ENCODE measurements at regions not wholly inside any gene's neighbourhood (a gene's known extent, or its start where the extent isn't known, plus 50 kb on each side); places are given as distances from the start of the nearest gene placed in this dataset.
A peak's percentile ranks its signal among the peaks of the same experiment; 100 is the strongest.
"Not testable (repeated sequence)": the region's sequence is repeated elsewhere in the genome, so short reads cannot be mapped to it uniquely, and the experiment has no call there.

GRCh38 chr12:84463741-84464495 is 448.7 kb downstream of the SLC6A15 start:
- DNase-seq = no peak

DNA sequence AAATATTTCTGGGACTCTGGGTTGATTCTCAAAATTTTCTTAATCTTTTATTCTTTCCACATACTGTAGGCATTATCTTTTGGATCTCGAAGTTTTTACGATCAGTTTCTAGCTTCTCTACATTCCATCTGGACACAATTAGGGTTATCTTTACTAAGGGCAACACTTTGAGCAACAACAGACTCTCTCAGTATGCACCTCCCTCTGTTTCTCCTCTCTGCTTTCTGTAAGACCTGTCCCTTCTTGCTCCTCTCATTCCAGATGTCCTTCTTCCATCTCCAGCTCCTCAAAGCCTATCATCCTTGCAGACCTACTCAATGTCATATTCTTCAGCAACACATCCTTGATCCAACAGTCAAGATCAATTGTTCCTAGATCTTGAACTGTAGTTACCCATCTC is 457.0 kb downstream of the SLC6A15 start:
- in situ Hi-C loops (cut with HindIII; ENCODE audit: low pct_ligation_motif_present, low pct_unique_long_range_greater_than_20kb, low sequenced_read_pairs) = no loop called here
- DNase-seq = no peak

More at GRCh38 chr12:84463741-84464495, 448.7 kb downstream of the SLC6A15 start:
- in situ Hi-C loops (cut with HindIII; ENCODE audit: low pct_ligation_motif_present, low pct_unique_long_range_greater_than_20kb, low sequenced_read_pairs) = no loop called here

- in situ Hi-C loops (cut with HindIII; ENCODE audit: low pct_ligation_motif_present, low pct_unique_long_range_greater_than_20kb, low sequenced_read_pairs); DNase-seq: not testable (repeated sequence)
Observed at GRCh38 chr12:84446478-84446877, 466.1 kb downstream of the SLC6A15 start.

GRCh38 chr12:84436134-84436533 is 476.5 kb downstream of the SLC6A15 start:
- in situ Hi-C loops (cut with HindIII; ENCODE audit: low pct_ligation_motif_present, low pct_unique_long_range_greater_than_20kb, low sequenced_read_pairs) = no loop called here
- no peak for DNase-seq

DNA sequence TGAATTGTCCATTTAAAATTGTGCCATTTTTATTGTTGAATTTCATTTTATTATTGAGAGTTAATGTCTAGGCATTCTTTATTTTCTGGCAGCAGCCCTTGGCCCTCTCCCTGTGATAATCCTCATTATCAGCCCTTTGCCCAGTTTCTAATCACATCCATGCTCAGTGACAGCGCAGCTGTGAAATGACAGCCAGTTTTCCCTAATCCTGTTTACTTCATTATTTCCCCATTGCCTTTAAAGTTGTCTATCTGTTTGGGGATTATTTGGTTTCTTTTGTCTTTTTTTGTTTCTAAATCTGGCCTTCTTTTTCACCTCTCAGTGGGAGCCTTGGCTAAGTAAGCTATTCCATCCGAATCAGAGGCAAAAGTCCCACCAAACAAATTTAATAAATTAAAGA is 476.9 kb downstream of the SLC6A15 start:
- in situ Hi-C loops (cut with HindIII; ENCODE audit: low pct_ligation_motif_present, low pct_unique_long_range_greater_than_20kb, low sequenced_read_pairs) = no loop called here
- DNase-seq = no peak

GRCh38 chr12:84422340-84422739 is 490.3 kb downstream of the SLC6A15 start:
- in situ Hi-C loops (cut with HindIII; ENCODE audit: low pct_ligation_motif_present, low pct_unique_long_range_greater_than_20kb, low sequenced_read_pairs) = no loop called here
- no peak for DNase-seq

DNA sequence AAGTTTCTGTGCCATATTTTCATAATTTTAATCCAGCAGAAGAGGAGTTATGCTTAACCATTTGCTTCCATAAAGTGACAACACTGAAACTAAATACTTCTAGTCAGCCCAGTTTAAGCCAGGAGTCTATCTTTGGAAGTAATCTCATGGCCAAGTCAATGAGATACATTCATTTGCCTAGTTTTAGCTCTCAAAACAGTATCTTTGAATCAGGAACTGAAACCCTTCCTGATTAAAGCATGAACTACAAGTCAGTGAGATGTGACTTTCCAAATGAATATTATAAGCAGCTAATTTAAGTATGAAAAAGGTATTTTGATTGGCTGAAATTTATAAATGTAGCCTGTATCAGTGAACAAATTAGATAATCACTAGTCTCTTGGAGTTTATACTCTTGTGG is 491.5 kb downstream of the SLC6A15 start:
- no peak for DNase-seq
- in situ Hi-C loops (cut with HindIII; ENCODE audit: low pct_ligation_motif_present, low pct_unique_long_range_greater_than_20kb, low sequenced_read_pairs) = no loop called here

GRCh38 chr12:84416626-84417025 is 496.0 kb downstream of the SLC6A15 start:
- no peak for DNase-seq
- in situ Hi-C loops (cut with HindIII; ENCODE audit: low pct_ligation_motif_present, low pct_unique_long_range_greater_than_20kb, low sequenced_read_pairs) = no loop called here

- no peak for DNase-seq
Observed at GRCh38 chr12:84415946-84416345, 496.7 kb downstream of the SLC6A15 start.

GRCh38 chr12:84413656-84414055 is 498.9 kb downstream of the SLC6A15 start:
- DNase-seq = no peak
- in situ Hi-C loops (cut with HindIII; ENCODE audit: low pct_ligation_motif_present, low pct_unique_long_range_greater_than_20kb, low sequenced_read_pairs) = no loop called here

More at GRCh38 chr12:84415946-84416345, 496.7 kb downstream of the SLC6A15 start:
- in situ Hi-C loops (cut with HindIII; ENCODE audit: low pct_ligation_motif_present, low pct_unique_long_range_greater_than_20kb, low sequenced_read_pairs) = no loop called here

GRCh38 chr12:84412226-84412625 is 500.4 kb downstream of the SLC6A15 start:
- in situ Hi-C loops (cut with HindIII; ENCODE audit: low pct_ligation_motif_present, low pct_unique_long_range_greater_than_20kb, low sequenced_read_pairs) = no loop called here
- no peak for DNase-seq

- DNase-seq = no peak
- in situ Hi-C loops (cut with HindIII; ENCODE audit: low pct_ligation_motif_present, low pct_unique_long_range_greater_than_20kb, low sequenced_read_pairs) = no loop called here
Observed at GRCh38 chr12:84411031-84411430, 501.6 kb downstream of the SLC6A15 start.

- in situ Hi-C loops (cut with HindIII; ENCODE audit: low pct_ligation_motif_present, low pct_unique_long_range_greater_than_20kb, low sequenced_read_pairs) = no loop called here
Observed at GRCh38 chr12:84408936-84409335, 503.7 kb downstream of the SLC6A15 start.

DNA sequence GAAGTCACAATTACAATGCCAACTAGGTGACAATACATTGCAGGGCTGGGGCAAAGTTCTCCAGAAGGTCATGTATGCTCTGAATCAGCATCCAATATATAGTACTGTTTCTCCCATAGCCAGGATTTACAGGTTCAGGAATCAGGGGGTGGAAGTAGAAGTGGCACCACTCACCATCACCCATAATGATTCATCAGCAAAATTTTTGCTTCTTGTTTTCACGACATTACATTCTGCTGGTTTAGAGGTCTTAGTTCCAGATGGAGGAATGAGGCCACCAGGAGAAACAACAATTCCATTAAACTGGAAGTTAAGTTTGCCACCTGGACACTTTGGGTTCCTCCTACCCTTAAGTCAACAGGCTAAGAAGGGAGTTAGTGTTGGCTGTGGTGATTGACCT is 505.9 kb downstream of the SLC6A15 start:
- in situ Hi-C loops (cut with HindIII; ENCODE audit: low pct_ligation_motif_present, low pct_unique_long_range_greater_than_20kb, low sequenced_read_pairs); DNase-seq: not testable (repeated sequence)

More at GRCh38 chr12:84408936-84409335, 503.7 kb downstream of the SLC6A15 start:
- DNase-seq = no peak

DNA sequence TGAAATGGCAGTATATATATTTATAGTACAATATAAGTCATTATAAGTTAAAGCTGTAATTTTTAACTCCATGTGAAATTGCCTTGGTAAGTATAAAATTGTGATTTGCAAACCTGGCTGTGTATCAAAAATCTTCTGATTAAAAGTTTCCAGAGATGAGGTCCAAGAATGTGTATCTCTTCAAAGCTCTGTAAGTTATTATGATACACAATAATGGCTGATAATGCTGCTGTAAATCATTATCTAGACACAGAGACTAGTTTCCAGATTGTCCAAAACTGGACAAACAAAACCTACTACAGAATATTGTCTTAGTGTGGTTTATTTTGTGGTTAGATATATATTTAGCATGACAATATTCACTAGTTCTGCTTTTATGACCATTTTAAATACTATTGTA is 514.8 kb downstream of the SLC6A15 start:
- DNase-seq = no peak
- in situ Hi-C loops (cut with HindIII; ENCODE audit: low pct_ligation_motif_present, low pct_unique_long_range_greater_than_20kb, low sequenced_read_pairs) = no loop called here

GRCh38 chr12:84397263-84397662 is 515.3 kb downstream of the SLC6A15 start:
- in situ Hi-C loops (cut with HindIII; ENCODE audit: low pct_ligation_motif_present, low pct_unique_long_range_greater_than_20kb, low sequenced_read_pairs) = no loop called here
- peak; percentile 15 for DNase-seq

GRCh38 chr12:84391176-84391575 is 521.4 kb downstream of the SLC6A15 start:
- DNase-seq; in situ Hi-C loops (cut with HindIII; ENCODE audit: low pct_ligation_motif_present, low pct_unique_long_range_greater_than_20kb, low sequenced_read_pairs): not testable (repeated sequence)

DNA sequence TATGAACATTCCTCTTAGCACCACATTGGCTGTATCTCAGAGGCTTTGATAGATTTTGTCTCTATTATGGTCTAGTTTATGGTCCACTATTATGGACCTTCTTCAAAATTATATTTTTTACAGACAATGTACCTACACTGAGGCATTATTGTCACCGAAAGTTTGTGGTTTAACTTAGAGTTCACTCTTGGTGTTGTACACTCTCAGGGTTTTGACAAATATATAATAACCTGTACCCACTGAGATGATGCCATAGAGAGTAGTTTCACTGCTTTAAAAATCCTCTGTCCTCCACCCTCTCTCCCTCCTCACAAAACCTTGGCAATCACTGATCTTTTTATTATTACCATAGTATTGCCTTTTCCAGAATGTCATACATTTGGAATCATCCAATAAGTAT is 528.2 kb downstream of the SLC6A15 start:
- no peak for DNase-seq
- in situ Hi-C loops (cut with HindIII; ENCODE audit: low pct_ligation_motif_present, low pct_unique_long_range_greater_than_20kb, low sequenced_read_pairs) = no loop called here

GRCh38 chr12:84382486-84382885 is 530.1 kb downstream of the SLC6A15 start:
- peak; percentile 41 for DNase-seq
- in situ Hi-C loops (cut with HindIII; ENCODE audit: low pct_ligation_motif_present, low pct_unique_long_range_greater_than_20kb, low sequenced_read_pairs) = not testable (repeated sequence)

DNA sequence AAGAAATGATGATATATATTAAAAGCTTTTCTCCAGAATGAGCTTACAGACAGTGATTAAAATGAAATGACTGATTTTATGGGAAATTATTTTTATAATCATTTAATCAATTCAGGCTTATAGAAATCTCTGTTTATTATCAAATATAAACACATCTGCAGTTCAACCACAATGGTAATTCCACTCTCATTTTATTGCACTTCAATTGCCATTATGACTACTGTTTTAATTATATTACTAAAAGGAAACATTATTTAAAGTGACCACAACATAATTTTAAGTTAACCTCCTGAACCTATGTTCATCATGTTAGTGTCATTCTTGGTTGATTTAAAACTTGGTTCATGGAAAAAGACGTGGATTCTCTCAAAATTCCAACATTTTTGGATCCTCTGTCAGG is 536.3 kb downstream of the SLC6A15 start:
- in situ Hi-C loops (cut with HindIII; ENCODE audit: low pct_ligation_motif_present, low pct_unique_long_range_greater_than_20kb, low sequenced_read_pairs) = no loop called here

More for the DNA sequence above, 536.3 kb downstream of the SLC6A15 start:
- no peak for DNase-seq
